Activated naive CD8-positive, alpha-beta T cell treated with anti-CD3 and anti-CD28 coated beads, Interleukin-2, amount 10 ng/mL, durations not matched to agents 7 days and 5 days (primary cell): ENCODE measurements at regions not wholly inside any gene's neighbourhood (a gene's known extent, or its start where the extent isn't known, plus 50 kb on each side); places are given as distances from the start of the nearest gene placed in this dataset.
"Not testable (repeated sequence)": the region's sequence is repeated elsewhere in the genome, so short reads cannot be mapped to it uniquely, and the experiment has no call there.

ENCODE experiments used
- ATAC-seq: fragments of 150-1000 bp; cut with Tn5 transposase; one replicate; pipeline ENCODE4 v1.10.0; 2021; ENCODE audit warnings: low read depth, moderate library complexity
- POLR2A ChIA-PET: fragments of 350-600 bp; sonication (Branson Sonifier 250); formaldehyde crosslinking; loops from one replicate; lab custom pipeline; 2021; ENCODE audit warnings: antibody characterized with exemption; lab: Charles Lee
- DNase-seq: peaks from one replicate; pipeline ENCODE4 v3.0.0; 2021
- H3K27ac Mint-ChIP-seq: one replicate; pipeline ENCODE4 v1.8.0; 2022; ENCODE audit warnings: mild to moderate bottlenecking, mixed read lengths
- H3K27me3 Mint-ChIP-seq: one replicate; pipeline ENCODE4 v1.8.0; 2022; ENCODE audit warnings: mild to moderate bottlenecking, moderate library complexity, mixed read lengths
- H3K36me3 Mint-ChIP-seq: one replicate; pipeline ENCODE4 v1.8.0; 2021; ENCODE audit warnings: mild to moderate bottlenecking, mixed read lengths
- H3K4me1 Mint-ChIP-seq: one replicate; pipeline ENCODE4 v1.8.0; 2021; ENCODE audit warnings: mixed read lengths
- H3K4me3 Mint-ChIP-seq: one replicate; pipeline ENCODE4 v1.8.0; 2022; ENCODE audit warnings: mild to moderate bottlenecking, moderate library complexity, mixed read lengths
- H3K9me3 Mint-ChIP-seq: one replicate; pipeline ENCODE4 v1.8.0; 2021; ENCODE audit warnings: mixed read lengths

GRCh38 chr6:22766979-22767378 is 197.6 kb downstream of the HDGFL1 start:
- H3K4me3 Mint-ChIP-seq, result no peak overlapping the region
- ATAC-seq (no peak), DNase-seq (no peak)
- no peak overlapping the region for H3K27ac Mint-ChIP-seq
- no peaks in the 10 kb centered on the region for H3K4me1 Mint-ChIP-seq
- peaks cover 2% of the 10 kb centered on the region for H3K9me3 Mint-ChIP-seq
- H3K36me3 Mint-ChIP-seq, result no peaks in the 10 kb centered on the region
- POLR2A ChIA-PET, result no interaction called here
- H3K27me3 Mint-ChIP-seq, result peaks cover 3% of the 10 kb centered on the region

GRCh38 chr6:22770054-22770453 is 200.7 kb downstream of the HDGFL1 start:
- H3K4me3 Mint-ChIP-seq, result no peak overlapping the region
- H3K27me3 Mint-ChIP-seq, result peaks cover 3% of the 10 kb centered on the region
- ATAC-seq, result no peak
- DNase-seq, result no peak
- H3K27ac Mint-ChIP-seq, result no peak overlapping the region
- no peaks in the 10 kb centered on the region for H3K4me1 Mint-ChIP-seq
- no peaks in the 10 kb centered on the region for H3K36me3 Mint-ChIP-seq
- POLR2A ChIA-PET, result no interaction called here
- no peaks in the 10 kb centered on the region for H3K9me3 Mint-ChIP-seq

GRCh38 chr6:22774129-22774528 is 204.8 kb downstream of the HDGFL1 start:
- ATAC-seq, result no peak
- POLR2A ChIA-PET, result no interaction called here
- no peaks in the 10 kb centered on the region for H3K4me1 Mint-ChIP-seq

GRCh38 chr6:22778438-22778837 is 209.1 kb downstream of the HDGFL1 start:
- DNase-seq, ATAC-seq: not testable (repeated sequence)

More at GRCh38 chr6:22774129-22774528, 204.8 kb downstream of the HDGFL1 start:
- Mint-ChIP-seq H3K36me3 (no peaks in the 10 kb centered on the region), H3K4me3 (no peak overlapping the region), H3K9me3 (peaks cover 7% of the 10 kb centered on the region), H3K27me3 (no peaks in the 10 kb centered on the region), H3K27ac (no peak overlapping the region)
- DNase-seq, result no peak

GRCh38 chr6:22779062-22779461 is 209.7 kb downstream of the HDGFL1 start:
- Mint-ChIP-seq H3K4me3 (no peak overlapping the region), H3K9me3 (peaks cover 11% of the 10 kb centered on the region), H3K36me3 (no peaks in the 10 kb centered on the region), H3K27me3 (no peaks in the 10 kb centered on the region), H3K4me1 (no peaks in the 10 kb centered on the region), H3K27ac (no peak overlapping the region)
- POLR2A ChIA-PET, result no interaction called here
- ATAC-seq (no peak), DNase-seq (no peak)

More at GRCh38 chr6:22778438-22778837, 209.1 kb downstream of the HDGFL1 start:
- peaks cover 11% of the 10 kb centered on the region for H3K9me3 Mint-ChIP-seq
- H3K4me3 Mint-ChIP-seq, H3K4me1 Mint-ChIP-seq, H3K27ac Mint-ChIP-seq, H3K27me3 Mint-ChIP-seq, POLR2A ChIA-PET, H3K36me3 Mint-ChIP-seq: not testable (repeated sequence)

- no peak overlapping the region for H3K27ac Mint-ChIP-seq
- no peak for DNase-seq
- no peaks in the 10 kb centered on the region for H3K4me1 Mint-ChIP-seq
- no peaks in the 10 kb centered on the region for H3K36me3 Mint-ChIP-seq
- no peak overlapping the region for H3K4me3 Mint-ChIP-seq
- peaks cover 4% of the 10 kb centered on the region for H3K9me3 Mint-ChIP-seq
- ATAC-seq, result no peak
- no peaks in the 10 kb centered on the region for H3K27me3 Mint-ChIP-seq
- POLR2A ChIA-PET, result no interaction called here
Observed at GRCh38 chr6:22783931-22784330, 214.6 kb downstream of the HDGFL1 start.

GRCh38 chr6:22784601-22785410 is 215.4 kb downstream of the HDGFL1 start:
- no peak overlapping the region for H3K4me3 Mint-ChIP-seq
- ATAC-seq (no peak), DNase-seq (no peak)
- POLR2A ChIA-PET, result no interaction called here
- H3K27ac Mint-ChIP-seq, result no peak overlapping the region
- peaks cover 3% of the 10 kb centered on the region for H3K9me3 Mint-ChIP-seq
- no peaks in the 10 kb centered on the region for H3K27me3 Mint-ChIP-seq
- H3K4me1 Mint-ChIP-seq, result no peaks in the 10 kb centered on the region
- no peaks in the 10 kb centered on the region for H3K36me3 Mint-ChIP-seq

- no peak for DNase-seq
- POLR2A ChIA-PET, result no interaction called here
- no peak for ATAC-seq
- Mint-ChIP-seq H3K27me3 (no peaks in the 10 kb centered on the region), H3K4me1 (no peaks in the 10 kb centered on the region), H3K9me3 (peaks cover 3% of the 10 kb centered on the region), H3K36me3 (no peaks in the 10 kb centered on the region), H3K27ac (no peak overlapping the region), H3K4me3 (no peak overlapping the region)
Observed at GRCh38 chr6:22788038-22788437, 218.7 kb downstream of the HDGFL1 start.

- no peaks in the 10 kb centered on the region for H3K36me3 Mint-ChIP-seq
Observed at GRCh38 chr6:22789315-22789714, 219.9 kb downstream of the HDGFL1 start.

GRCh38 chr6:22794844-22795243 is 225.5 kb downstream of the HDGFL1 start:
- Mint-ChIP-seq H3K9me3 (peaks cover 5% of the 10 kb centered on the region), H3K27me3 (no peaks in the 10 kb centered on the region), H3K36me3 (no peaks in the 10 kb centered on the region), H3K4me3 (no peak overlapping the region), H3K4me1 (no peaks in the 10 kb centered on the region), H3K27ac (no peak overlapping the region)
- ATAC-seq, result no peak
- POLR2A ChIA-PET, result no interaction called here
- no peak for DNase-seq

More at GRCh38 chr6:22789315-22789714, 219.9 kb downstream of the HDGFL1 start:
- DNase-seq (no peak), ATAC-seq (no peak)
- Mint-ChIP-seq H3K4me3 (no peak overlapping the region), H3K27ac (no peak overlapping the region), H3K4me1 (no peaks in the 10 kb centered on the region), H3K27me3 (no peaks in the 10 kb centered on the region), H3K9me3 (peaks cover 3% of the 10 kb centered on the region)
- POLR2A ChIA-PET, result no interaction called here

- no peak overlapping the region for H3K27ac Mint-ChIP-seq
- peaks cover 1% of the 10 kb centered on the region for H3K9me3 Mint-ChIP-seq
- no peaks in the 10 kb centered on the region for H3K36me3 Mint-ChIP-seq
- POLR2A ChIA-PET, result no interaction called here
- H3K4me1 Mint-ChIP-seq, result no peaks in the 10 kb centered on the region
- no peak overlapping the region for H3K4me3 Mint-ChIP-seq
- H3K27me3 Mint-ChIP-seq, result no peaks in the 10 kb centered on the region
- ATAC-seq (no peak), DNase-seq (no peak)
Observed at GRCh38 chr6:22800451-22800850, 231.1 kb downstream of the HDGFL1 start.

GRCh38 chr6:22801831-22802230 is 232.5 kb downstream of the HDGFL1 start:
- Mint-ChIP-seq H3K4me3 (no peak overlapping the region), H3K4me1 (no peaks in the 10 kb centered on the region), H3K9me3 (no peaks in the 10 kb centered on the region), H3K27ac (no peak overlapping the region), H3K27me3 (no peaks in the 10 kb centered on the region), H3K36me3 (no peaks in the 10 kb centered on the region)
- DNase-seq (no peak), ATAC-seq (no peak)
- POLR2A ChIA-PET, result no interaction called here

GRCh38 chr6:22804620-22805261 is 235.4 kb downstream of the HDGFL1 start:
- DNase-seq, result no peak
- no peaks in the 10 kb centered on the region for H3K27me3 Mint-ChIP-seq
- POLR2A ChIA-PET, result no interaction called here
- no peak for ATAC-seq
- no peak overlapping the region for H3K27ac Mint-ChIP-seq
- H3K9me3 Mint-ChIP-seq, result no peaks in the 10 kb centered on the region
- H3K4me3 Mint-ChIP-seq, result no peak overlapping the region
- no peaks in the 10 kb centered on the region for H3K4me1 Mint-ChIP-seq
- H3K36me3 Mint-ChIP-seq, result no peaks in the 10 kb centered on the region

- Mint-ChIP-seq H3K36me3 (no peaks in the 10 kb centered on the region), H3K27me3 (no peaks in the 10 kb centered on the region), H3K27ac (no peak overlapping the region), H3K4me3 (no peak overlapping the region), H3K9me3 (no peaks in the 10 kb centered on the region), H3K4me1 (no peaks in the 10 kb centered on the region)
- POLR2A ChIA-PET, result no interaction called here
- DNase-seq (no peak), ATAC-seq (no peak)
Observed at GRCh38 chr6:22807261-22807660, 237.9 kb downstream of the HDGFL1 start.
